Activated CD4-positive, alpha-beta T cell treated with anti-CD3 and anti-CD28 coated beads, Interleukin-2, amount 50 U/mL, for 16 hours (primary cell): ENCODE measurements at regions not wholly inside any gene's neighbourhood (a gene's known extent, or its start where the extent isn't known, plus 50 kb on each side); places are given as distances from the start of the nearest gene placed in this dataset.

Experiments used
- DNase-seq: peaks from one replicate; pipeline ENCODE4 v3.0.0-alpha.2; 2020

- peak; percentile 67 for DNase-seq
Measured at GRCh38 chr10:60728056-60728455, 50.2 kb upstream of the CDK1 start.

DNA sequence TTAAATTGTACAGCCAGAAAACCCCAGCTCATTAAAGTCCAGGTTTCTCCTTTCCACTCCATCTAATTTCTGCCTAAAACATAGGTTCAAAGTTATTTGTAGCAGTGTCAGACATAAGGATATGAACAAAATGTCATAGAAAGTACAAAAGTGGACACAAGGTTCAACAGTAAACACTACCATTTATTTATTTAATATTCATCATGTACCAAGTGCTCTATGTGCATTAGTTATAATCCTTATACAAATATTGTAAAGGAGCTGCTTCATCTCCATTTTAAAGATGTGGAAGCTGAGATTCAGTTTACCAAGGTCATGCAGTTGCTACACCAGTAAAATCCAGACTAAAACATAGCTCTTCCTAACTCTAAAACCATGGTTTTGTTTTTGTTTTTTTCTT lies 52.0 kb upstream of the CDK1 start:
- DNase-seq = no peak

GRCh38 chr10:60722623-60723022 lies 55.7 kb upstream of the CDK1 start:
- no peak for DNase-seq

- DNase-seq = no peak
Measured at GRCh38 chr10:60719721-60720120, 58.6 kb upstream of the CDK1 start.

DNA sequence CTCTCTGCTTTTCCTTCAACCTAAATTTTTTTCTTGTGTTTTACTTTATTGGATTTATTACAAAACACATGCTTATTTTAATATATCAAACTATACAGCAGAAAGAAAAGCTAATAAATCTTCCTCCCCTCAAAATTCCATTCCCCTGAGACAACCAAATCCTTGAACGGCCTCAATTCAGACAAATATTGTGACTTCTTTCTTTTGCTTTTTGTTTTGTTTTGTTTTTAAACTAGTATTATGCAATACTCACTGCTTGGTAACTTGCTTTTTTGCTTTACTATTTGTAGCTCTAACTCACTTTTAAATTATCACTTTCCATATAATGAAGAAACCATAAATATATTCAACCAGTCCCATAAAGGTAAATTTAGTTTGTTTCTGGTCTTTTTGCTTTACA lies 59.4 kb upstream of the CDK1 start:
- no peak for DNase-seq

- no peak for DNase-seq
Measured at GRCh38 chr10:60717852-60718251, 60.4 kb upstream of the CDK1 start.

DNA sequence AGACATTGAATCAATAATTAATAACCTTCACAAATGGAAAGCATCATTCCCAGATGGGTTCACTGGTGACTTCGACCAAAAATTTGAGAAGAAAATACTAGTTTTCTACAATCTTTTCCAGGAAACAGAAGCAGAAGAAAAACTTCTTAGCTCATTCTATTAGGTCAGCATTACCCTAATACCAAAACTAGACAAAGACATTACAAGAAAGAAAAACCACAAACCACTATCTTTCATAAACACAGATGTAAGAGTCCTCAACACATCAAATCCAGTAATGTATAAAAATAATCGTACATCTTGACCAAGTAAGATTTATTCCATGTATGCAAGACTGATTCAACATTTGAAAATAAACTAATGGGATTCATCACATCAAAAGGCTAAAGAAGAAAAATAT lies 64.0 kb upstream of the CDK1 start:
- DNase-seq = peak; percentile 33

DNA sequence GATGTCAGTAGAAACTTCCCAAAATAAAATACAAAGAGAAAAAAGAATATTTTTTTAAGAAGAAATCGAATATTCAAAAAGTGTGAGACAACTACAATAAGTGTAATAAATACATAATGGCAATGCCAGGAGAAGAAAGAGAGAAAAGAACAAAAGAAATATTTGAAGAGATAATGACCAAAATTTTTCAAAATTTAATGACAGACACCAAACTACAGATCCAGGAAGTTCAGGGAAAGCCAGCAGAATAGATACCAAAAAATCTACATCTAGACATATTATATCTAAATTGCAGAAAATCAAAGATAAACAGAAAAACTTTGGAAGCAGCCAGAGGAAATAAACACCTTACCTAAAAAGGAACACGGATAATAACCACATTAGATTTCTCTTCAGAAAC lies 66.8 kb upstream of the CDK1 start:
- DNase-seq = no peak

DNA sequence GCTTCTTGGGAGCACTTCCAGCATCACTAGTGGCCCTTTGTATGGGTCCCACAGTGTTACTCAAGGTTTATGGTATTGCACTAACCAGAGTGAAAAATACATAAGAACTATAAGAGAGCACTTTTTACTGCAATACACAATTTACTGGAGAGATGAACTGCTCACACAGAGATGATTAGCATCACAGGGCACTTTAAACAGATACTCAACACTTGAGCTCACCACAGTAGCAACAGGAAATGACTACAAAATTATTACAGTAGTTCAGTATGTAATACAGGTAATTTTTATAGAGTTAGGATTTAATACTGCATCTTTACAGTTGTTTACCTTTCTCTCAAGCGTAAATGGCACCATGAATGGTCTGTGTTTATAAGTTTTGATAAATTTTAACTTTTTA lies 68.2 kb upstream of the CDK1 start:
- no peak for DNase-seq

DNA sequence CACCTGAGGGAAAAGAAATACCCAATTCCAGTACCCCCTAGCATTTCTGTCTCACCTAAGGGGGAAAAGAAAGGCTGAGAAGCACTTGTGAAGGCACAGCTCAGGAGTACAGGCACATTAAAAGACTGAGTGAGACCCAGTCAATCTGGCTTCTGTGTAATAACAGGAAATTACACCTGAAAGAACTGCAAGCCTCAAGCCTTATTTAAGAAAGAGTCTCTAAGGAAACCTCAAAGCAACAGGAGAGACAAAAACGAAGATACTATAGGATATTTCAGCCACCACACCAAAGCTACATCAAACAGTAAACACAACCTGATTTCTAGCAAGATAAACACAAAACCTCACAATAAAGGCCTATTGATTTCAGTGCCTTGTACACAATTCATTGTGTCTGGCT lies 69.6 kb upstream of the CDK1 start:
- DNase-seq = no peak

DNA sequence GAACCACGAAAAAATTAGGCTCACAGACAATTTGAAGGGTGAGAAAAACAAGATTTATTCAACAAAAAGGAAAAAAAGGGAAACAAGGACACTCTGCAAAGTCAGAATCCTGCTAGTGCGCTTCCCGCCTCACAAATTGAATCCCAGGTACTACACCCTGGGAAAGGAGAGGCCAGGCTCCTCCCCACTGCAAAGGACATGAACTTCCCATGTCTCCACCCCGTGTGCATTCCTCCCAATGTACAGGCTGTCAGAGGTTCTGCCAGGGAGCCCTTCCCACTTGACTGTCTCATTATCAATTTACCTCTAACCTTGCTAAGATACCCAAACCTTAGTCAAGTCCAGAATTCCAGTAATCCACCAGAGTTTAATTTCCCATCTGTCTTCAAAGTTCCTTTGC lies 70.4 kb upstream of the CDK1 start:
- DNase-seq = no peak

DNA sequence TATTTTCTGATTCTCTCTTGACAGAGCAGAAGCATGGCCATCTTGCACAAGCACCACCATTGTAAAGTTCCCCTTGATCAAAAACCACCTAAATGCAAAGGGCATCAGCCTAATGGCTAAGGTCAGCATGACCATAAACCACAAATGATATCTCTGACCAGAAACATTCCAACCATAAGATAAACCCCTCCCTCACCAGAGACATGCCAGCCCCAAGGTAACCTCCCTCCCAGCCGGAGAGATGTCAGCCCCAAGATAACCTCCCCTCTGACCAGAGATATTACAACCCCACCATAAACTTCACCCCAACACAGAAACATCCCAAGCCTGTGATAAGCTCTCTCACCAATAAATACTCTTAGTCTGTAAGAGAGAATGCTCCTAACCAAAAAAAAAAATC lies 72.1 kb upstream of the CDK1 start:
- DNase-seq = no peak

- no peak for DNase-seq
Measured at GRCh38 chr10:60705376-60705775, 72.9 kb upstream of the CDK1 start.

DNA sequence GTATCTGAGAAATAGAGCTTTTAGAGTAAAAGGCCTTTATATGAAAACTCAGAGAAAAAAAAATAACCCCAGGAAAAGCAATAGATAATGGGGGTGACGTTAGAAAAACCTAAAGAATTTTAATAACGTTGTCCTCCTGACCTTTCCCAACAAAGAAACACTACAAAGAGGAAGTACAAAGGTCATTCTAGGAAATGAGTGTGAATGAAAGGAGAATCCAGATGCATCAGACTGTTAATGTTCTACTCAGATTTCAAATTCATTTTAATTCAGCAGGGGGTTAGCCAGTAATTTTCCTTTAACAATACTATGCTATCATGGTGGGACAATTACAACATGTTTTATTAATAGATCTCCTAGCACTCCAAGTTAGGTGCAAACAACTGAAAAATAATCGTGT lies 73.8 kb upstream of the CDK1 start:
- DNase-seq = no peak

DNA sequence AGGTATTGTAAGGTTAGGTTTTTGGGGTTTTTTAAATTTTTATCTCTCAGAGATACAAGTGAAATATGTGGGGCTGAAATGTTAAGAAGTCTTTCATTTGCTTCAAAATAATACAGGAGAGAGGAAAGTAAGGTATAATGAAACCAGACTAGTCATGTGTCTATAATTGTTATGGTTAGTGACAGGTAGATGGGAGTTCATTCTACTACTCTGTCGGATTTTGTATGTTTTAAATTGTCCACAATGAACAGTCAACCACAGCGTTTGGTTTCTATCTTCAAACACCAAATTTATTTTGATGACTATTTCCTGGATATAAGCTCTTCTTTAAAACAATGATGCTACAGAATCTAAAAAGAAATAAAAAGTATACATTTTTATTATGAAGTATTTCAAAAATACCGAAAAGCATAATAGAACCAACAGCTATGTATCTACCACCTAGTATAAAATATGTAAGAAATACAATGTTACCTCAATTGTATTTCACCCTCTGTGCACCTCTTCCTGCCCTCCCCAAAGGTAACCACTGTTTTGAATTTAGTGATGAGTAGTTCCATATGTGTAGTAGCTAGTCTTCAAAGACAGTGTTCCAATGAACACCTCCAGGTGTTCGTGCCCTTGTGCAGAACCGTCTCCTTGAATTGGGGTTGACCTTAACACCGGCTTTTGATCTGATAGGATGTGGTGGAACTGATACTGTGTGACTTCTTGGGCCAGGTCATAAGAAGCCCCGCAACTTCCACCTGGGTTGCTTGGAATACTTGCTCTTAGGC lies 74.8 kb upstream of the CDK1 start:
- DNase-seq = no peak

- DNase-seq = no peak
Measured at GRCh38 chr10:60687679-60688078, 90.6 kb upstream of the CDK1 start.

DNA sequence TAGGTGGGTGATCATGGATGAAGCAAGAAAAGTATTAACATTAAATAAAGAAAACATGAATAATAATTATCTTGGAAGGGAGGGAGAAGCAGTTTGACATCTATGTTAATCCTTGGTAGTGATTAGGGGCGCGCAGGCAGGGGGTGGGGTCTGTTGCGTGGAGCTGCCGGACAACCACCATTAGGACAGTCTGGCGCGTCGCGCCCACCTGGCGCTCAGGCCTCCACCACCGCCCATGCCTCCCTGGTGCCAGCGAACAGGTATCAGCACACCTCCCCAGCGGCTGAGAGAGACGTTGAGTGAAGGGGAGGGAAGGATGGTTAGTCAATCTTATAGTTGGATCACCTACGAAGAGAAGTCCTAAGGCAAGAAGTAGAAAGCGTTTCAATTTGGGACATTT lies 94.2 kb upstream of the CDK1 start:
- no peak for DNase-seq

DNA sequence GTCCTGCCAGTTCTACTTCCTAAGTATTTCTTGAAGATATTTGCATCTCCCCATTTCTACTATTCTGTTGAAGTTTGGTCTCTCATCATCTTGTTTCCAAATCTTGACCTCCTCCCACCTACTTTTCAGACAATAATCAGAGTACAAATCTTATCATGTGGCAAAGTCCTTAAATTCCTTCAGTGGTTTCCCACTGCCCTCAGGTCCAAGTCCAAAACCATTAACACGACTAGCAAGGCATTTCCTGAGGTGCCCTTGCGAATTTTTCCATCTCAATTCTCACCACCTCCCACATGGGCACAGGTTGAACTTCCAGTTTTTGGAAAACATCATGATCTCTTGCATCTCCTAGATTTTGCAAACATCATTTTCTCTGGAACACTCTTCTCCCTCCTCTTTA lies 97.2 kb upstream of the CDK1 start:
- DNase-seq = no peak

DNA sequence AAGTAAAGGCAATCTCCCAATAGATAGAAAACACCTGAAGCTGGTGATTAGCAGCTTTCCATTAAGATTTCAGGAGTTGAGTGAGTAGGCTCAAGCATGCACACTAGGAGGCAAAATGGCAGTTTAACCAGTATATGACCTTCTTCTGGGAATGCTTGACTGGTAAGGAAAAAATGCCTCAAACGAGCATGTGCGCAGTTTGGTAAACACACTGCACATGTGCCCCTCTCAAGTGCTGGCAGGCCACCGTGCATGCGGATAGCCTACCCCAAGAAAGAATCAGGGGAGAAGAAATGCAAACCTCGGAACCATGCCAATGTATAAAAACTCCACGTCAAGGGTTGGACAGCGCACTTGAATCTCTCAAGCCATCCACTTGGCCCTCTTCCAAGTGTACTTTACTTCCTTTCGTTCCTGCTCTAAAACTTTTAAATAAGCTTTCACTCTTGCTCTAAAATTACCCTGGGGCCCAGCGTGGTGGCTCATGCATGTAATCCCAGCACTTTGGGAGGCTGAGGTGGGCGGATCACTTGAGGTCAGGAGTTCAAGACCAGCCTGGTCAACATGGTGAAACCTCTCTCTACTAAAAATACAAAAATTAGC lies 98.8 kb upstream of the CDK1 start:
- no peak for DNase-seq

DNA sequence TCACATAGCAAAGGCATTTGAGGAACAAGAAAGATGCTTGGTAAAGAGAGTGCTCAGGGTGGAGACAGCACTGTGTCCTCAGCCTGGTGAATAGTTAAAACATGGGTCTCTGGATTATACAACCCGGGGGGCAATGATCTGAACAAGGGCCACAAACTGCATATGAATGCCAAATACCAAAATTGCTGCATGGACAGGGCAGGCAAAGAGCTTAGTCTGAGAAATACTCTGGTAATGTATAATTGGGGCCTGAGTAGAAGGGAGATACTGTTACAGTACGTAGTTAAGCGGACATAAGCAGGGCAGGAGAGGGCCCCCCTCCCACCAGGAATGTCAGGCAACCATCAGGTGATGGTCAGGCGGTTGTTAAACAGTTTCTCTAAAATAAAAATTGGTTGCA lies 99.3 kb upstream of the CDK1 start:
- no peak for DNase-seq

- DNase-seq = no peak
Measured at GRCh38 chr10:60677531-60678129, 100.6 kb upstream of the CDK1 start.

DNA sequence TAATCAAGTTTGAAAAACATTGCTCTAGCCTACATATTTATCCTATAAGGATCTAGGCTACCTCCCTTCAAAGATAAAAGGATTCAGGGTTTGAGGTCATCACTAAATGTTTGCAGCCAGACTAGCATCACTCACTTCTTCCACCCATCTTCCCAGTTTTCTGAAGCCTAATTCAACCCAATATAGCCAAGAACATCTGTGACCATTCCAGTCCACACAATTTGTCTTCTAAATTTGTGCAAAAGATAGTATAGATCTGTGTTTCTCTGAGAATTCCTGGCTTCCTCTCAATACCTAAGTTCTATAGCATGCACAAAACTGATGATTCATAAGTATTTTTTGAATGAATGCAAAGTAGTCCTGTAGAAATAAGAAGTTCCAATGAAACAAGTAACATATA lies 103.0 kb upstream of the CDK1 start:
- DNase-seq = no peak

- no peak for DNase-seq
Measured at GRCh38 chr10:60669501-60669900, 108.8 kb upstream of the CDK1 start.

DNA sequence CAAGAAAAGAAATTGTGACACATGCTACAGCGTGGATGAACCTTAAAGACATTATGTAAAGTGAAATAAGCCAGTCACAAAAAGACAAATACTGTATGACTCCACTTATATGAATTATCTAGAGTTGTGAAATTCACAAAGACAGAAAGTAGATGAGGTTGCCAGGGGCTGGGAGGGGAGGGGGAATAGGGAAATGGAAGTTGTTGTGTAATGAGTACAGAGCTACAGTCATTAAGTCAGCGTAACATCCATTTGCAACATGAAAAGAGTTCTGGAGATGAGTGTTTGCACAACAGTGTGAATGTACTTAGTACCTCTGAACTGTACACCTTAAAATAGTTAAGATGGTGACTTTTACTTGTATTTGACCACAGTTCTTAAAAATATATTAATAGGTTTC lies 112.1 kb upstream of the CDK1 start:
- peak; percentile 33 for DNase-seq

DNA sequence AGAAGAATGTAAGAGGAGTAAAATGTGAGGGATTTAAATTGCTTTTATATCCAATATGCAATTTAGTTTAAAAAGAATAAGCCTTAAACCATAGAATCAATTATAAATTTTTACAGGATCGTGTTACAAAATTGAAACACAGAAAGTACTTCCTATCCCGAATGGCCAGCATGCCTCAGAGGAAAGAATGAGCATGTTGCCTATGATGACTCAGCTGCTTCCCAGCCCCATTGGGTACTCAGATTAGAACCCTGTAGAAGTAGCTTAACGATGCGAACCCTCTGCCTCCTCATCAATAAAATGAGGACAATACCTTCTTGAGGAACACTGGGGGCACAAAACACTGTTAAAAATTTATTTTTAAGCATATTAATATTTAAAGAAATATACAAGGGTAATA lies 113.4 kb upstream of the CDK1 start:
- no peak for DNase-seq
